Loucy (cell line): ENCODE measurements at regions not wholly inside any gene's neighbourhood (a gene's known extent, or its start where the extent isn't known, plus 50 kb on each side); places are given as distances from the start of the nearest gene placed in this dataset.

Experiments
- CTCF ChIP-seq: fragments of 200-600 bp; sonication (generic); conservative IDR thresholded peaks from 2 replicates; pipeline ENCODE4 v1.5.1; 2014; ENCODE audit warnings: mild to moderate bottlenecking, antibody characterized with exemption, low read length
- EZH2phosphoT487 ChIP-seq: fragments of 200-600 bp; IDR thresholded peaks from 2 replicates; pipeline ENCODE4 v1.6.1; 2018; ENCODE audit warnings: antibody characterized with exemption, mild to moderate bottlenecking, moderate library complexity, borderline replicate concordance

- TF ChIP-seq CTCF (no peak), EZH2phosphoT487 (no peak)
Measured at GRCh38 chr4:90012918-90013317, 114.3 kb upstream of the CCSER1 start.
